ENCODE measurements at regions not wholly inside any gene's neighbourhood (a gene's known extent, or its start where the extent isn't known, plus 50 kb on each side); places are given as distances from the start of the nearest gene placed in this dataset.

DNA sequence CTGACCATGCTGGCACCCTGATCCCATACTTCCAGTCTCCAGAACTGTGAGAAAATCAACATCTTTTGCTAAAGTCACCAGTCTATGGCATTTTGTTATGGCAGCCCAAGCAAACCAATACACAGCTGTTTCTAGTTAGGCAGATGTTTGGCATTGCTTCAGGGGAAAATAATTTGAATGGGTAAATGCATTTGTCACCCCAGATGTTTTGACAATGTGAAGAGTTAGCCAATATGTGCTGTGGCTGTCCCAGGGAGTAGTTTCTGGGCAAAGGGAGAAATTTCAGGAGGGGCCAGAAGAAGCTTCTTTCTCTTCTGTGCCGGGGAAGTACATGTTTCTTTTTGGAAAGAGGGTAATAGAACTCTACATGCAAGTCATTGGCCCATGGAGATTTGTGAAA is 619.0 kb downstream of the SLC4A3 start:
- Histone ChIP-seq H3K9me3 (ENCODE audit: control insufficient read depth in 1 of 2, insufficient read depth in 1 of 2, low read length in 2 of 2) (no peaks in the 10 kb centered on the region), H3K36me3 (ENCODE audit: insufficient read depth, low read length) (no peaks in the 10 kb centered on the region), H3K27me3 (ENCODE audit: control insufficient read depth in 1 of 2, insufficient read depth in 2 of 2, low read length in 2 of 2) (no peaks in the 10 kb centered on the region), H3K4me1 (ENCODE audit: insufficient read depth, low read length) (no peaks in the 10 kb centered on the region), H3K27ac (ENCODE audit: low read depth in 1 of 2, low read length in 2 of 2) (no peak overlapping the region), H3K4me3 (ENCODE audit: low read length) (no peak overlapping the region)
- no peak overlapping the region for H3K4me3 Mint-ChIP-seq
- H3K27ac Mint-ChIP-seq: no peak overlapping the region
- ATAC-seq (ENCODE audit: poor library complexity) (no peak), DNase-seq (no peak)
- CTCF ChIA-PET: no interaction called here
- POLR2A ChIA-PET: no interaction called here
- H3K36me3 Mint-ChIP-seq (ENCODE audit: low read depth): no peaks in the 10 kb centered on the region
- no peaks in the 10 kb centered on the region for H3K4me1 Mint-ChIP-seq (ENCODE audit: low read depth)
- H3K9me3 Mint-ChIP-seq: peaks cover 5% of the 10 kb centered on the region
- TF ChIP-seq, protein P1, sequence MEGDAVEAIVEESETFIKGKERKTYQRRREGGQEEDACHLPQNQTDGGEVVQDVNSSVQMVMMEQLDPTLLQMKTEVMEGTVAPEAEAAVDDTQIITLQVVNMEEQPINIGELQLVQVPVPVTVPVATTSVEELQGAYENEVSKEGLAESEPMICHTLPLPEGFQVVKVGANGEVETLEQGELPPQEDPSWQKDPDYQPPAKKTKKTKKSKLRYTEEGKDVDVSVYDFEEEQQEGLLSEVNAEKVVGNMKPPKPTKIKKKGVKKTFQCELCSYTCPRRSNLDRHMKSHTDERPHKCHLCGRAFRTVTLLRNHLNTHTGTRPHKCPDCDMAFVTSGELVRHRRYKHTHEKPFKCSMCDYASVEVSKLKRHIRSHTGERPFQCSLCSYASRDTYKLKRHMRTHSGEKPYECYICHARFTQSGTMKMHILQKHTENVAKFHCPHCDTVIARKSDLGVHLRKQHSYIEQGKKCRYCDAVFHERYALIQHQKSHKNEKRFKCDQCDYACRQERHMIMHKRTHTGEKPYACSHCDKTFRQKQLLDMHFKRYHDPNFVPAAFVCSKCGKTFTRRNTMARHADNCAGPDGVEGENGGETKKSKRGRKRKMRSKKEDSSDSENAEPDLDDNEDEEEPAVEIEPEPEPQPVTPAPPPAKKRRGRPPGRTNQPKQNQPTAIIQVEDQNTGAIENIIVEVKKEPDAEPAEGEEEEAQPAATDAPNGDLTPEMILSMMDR (IDR thresholded peaks at IDR 0.05): no peak
- intact Hi-C loops (cut with DNase I, micrococcal nuclease): no loop called here
- no peaks in the 10 kb centered on the region for H3K27me3 Mint-ChIP-seq

DNA sequence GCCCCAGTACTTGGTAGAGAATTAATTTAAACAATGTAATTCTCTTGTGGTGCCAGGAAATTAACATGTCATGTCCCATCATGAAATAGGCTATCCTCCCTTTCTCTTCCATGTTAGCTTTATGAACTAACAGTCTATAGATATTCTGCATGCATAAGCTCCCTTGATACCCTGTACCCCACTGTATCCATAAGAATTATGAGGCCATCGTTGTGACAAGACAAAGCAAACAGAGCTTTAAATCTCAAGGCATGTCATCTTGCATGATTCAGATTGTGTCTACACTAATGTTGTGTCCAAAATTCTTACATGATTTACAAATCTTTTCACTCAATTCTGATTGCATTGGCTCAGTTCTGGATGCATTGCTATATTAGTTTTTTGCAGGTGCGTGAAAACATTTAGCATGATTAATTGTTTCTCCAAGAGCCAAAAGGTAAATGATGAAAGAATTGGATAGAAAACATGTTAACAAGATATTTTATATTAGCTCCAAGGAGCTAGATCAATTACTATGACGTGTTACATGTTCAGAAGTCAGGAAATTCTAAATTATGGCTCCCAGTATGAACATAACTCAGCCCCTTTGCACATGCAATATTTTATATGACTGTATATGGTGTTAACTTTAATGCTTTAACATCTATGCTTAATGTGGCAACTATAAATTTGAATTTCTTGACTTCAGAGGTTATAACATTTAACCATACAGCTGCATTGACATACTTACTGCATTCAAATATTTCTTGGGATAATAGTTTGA is 620.3 kb downstream of the SLC4A3 start:
- H3K27ac ChIP-seq (ENCODE audit: low read depth in 1 of 2, low read length in 2 of 2): no peak overlapping the region
- ChIA-PET POLR2A (no interaction called here), CTCF (no interaction called here)
- peaks cover 7% of the 10 kb centered on the region for H3K9me3 Mint-ChIP-seq
- no peak overlapping the region for H3K4me3 ChIP-seq (ENCODE audit: low read length)
- H3K4me1 Mint-ChIP-seq (ENCODE audit: low read depth): no peaks in the 10 kb centered on the region
- no peaks in the 10 kb centered on the region for H3K27me3 Mint-ChIP-seq
- ATAC-seq (ENCODE audit: poor library complexity): no peak
- no peaks in the 10 kb centered on the region for H3K27me3 ChIP-seq (ENCODE audit: control insufficient read depth in 1 of 2, insufficient read depth in 2 of 2, low read length in 2 of 2)
- no peak overlapping the region for H3K27ac Mint-ChIP-seq
- H3K4me3 Mint-ChIP-seq: no peak overlapping the region
- H3K36me3 ChIP-seq (ENCODE audit: insufficient read depth, low read length): no peaks in the 10 kb centered on the region
- no peaks in the 10 kb centered on the region for H3K36me3 Mint-ChIP-seq (ENCODE audit: low read depth)
- DNase-seq: no peak
- no peaks in the 10 kb centered on the region for H3K9me3 ChIP-seq (ENCODE audit: control insufficient read depth in 1 of 2, insufficient read depth in 1 of 2, low read length in 2 of 2)
- no peaks in the 10 kb centered on the region for H3K4me1 ChIP-seq (ENCODE audit: insufficient read depth, low read length)
- intact Hi-C loops (cut with DNase I, micrococcal nuclease): no loop called here
- TF ChIP-seq, protein P1 (IDR thresholded peaks at IDR 0.05): no peak

DNA sequence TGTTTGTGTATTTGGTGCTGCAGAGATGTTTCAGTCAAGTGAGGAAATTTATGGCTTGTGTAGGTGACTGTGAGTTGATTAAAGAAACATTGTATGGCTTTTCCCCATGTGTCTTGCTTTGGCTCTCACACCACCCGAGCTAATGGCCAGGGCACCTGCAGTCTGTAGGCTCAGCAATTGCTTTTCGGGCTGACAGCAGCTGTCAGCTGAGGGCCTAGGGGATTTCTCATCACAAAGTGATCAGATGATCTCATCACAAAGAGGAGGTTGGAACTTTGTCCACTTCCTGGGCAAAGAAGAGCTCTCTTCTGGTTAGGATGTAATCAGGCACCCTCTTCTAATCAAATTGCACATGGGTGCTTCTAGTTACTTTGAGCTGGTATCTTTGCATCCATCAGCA is 632.2 kb downstream of the SLC4A3 start:
- DNase-seq: no peak
- H3K27ac Mint-ChIP-seq: no peak overlapping the region
- ChIA-PET POLR2A (no interaction called here), CTCF (no interaction called here)
- no peaks in the 10 kb centered on the region for H3K9me3 ChIP-seq (ENCODE audit: control insufficient read depth in 1 of 2, insufficient read depth in 1 of 2, low read length in 2 of 2)
- TF ChIP-seq, protein P1 (IDR thresholded peaks at IDR 0.05): no peak
- peaks cover 2% of the 10 kb centered on the region for H3K9me3 Mint-ChIP-seq
- H3K4me3 Mint-ChIP-seq: no peak overlapping the region
- ATAC-seq (ENCODE audit: poor library complexity): no peak
- H3K27me3 ChIP-seq (ENCODE audit: control insufficient read depth in 1 of 2, insufficient read depth in 2 of 2, low read length in 2 of 2): no peaks in the 10 kb centered on the region
- no peaks in the 10 kb centered on the region for H3K36me3 Mint-ChIP-seq (ENCODE audit: low read depth)
- intact Hi-C loops (cut with DNase I, micrococcal nuclease): no loop called here
- H3K4me1 Mint-ChIP-seq (ENCODE audit: low read depth): no peaks in the 10 kb centered on the region
- H3K4me1 ChIP-seq (ENCODE audit: insufficient read depth, low read length): no peaks in the 10 kb centered on the region
- H3K36me3 ChIP-seq (ENCODE audit: insufficient read depth, low read length): no peaks in the 10 kb centered on the region
- no peak overlapping the region for H3K4me3 ChIP-seq (ENCODE audit: low read length)
- H3K27me3 Mint-ChIP-seq: no peaks in the 10 kb centered on the region
- no peak overlapping the region for H3K27ac ChIP-seq (ENCODE audit: low read depth in 1 of 2, low read length in 2 of 2)
